ENCODE measurements at regions not wholly inside any gene's neighbourhood (a gene's known extent, or its start where the extent isn't known, plus 50 kb on each side); places are given as distances from the start of the nearest gene placed in this dataset.
"Not testable (repeated sequence)": the region's sequence is repeated elsewhere in the genome, so short reads cannot be mapped to it uniquely, and the experiment has no call there.

GRCh38 chr2:111381530-111382306 is 261.0 kb downstream of the BCL2L11 start:
- not testable (repeated sequence) for H4K8ac ChIP-seq (ENCODE audit: low read depth, low read length); H3K14ac ChIP-seq (ENCODE audit: low read length); H2BK120ac ChIP-seq (ENCODE audit: low read depth, low read length); H3K27me3 ChIP-seq (ENCODE audit: control insufficient read depth in 3 of 3, insufficient read depth in 3 of 3, low read depth in 1 of 3, low read length in 3 of 3); H2AFZ ChIP-seq (ENCODE audit: low read length); DNase-seq (ENCODE audit: low spot score); H2BK5ac ChIP-seq (ENCODE audit: low read length); H3K4me2 ChIP-seq (ENCODE audit: insufficient read depth, low read length, poor library complexity, severe bottlenecking); H3K9me3 ChIP-seq (replicated peaks in 1 of 2; ENCODE audit: control insufficient read depth in 2 of 2, insufficient read depth in 1 of 2, low read depth in 1 of 2, low read length in 2 of 2); H3K4ac ChIP-seq (ENCODE audit: low read length); H3K27ac ChIP-seq (replicated peaks; ENCODE audit: low read length); H3K9ac ChIP-seq (ENCODE audit: low read depth, low read length, poor library complexity); H4K91ac ChIP-seq (ENCODE audit: low read depth, low read length, poor library complexity); H3K23ac ChIP-seq (ENCODE audit: low read depth, low read length, poor library complexity); H2BK12ac ChIP-seq (ENCODE audit: low read length); H3K79me1 ChIP-seq (ENCODE audit: low read depth, low read length); H3K4me1 ChIP-seq (ENCODE audit: control insufficient read depth in 2 of 2, insufficient read depth in 1 of 2, low read depth in 1 of 2, low read length in 2 of 2); H2BK15ac ChIP-seq (ENCODE audit: low read length); H2AK5ac ChIP-seq (ENCODE audit: low read depth, low read length); H3K18ac ChIP-seq (ENCODE audit: low read length); H3K4me3 ChIP-seq (ENCODE audit: low read length in 2 of 2); H3K36me3 ChIP-seq (replicated peaks in 1 of 2; ENCODE audit: control insufficient read depth in 2 of 2, insufficient read depth in 2 of 2, low read length in 2 of 2)
- WGBS, 2 donors (ENCODE audit: extremely low coverage in 2 of 2, insufficient read length in 2 of 2, insufficient replicate concordance in 1 of 2), result no CpG with 5 or more reads among the region's 11 CpGs

- H3K23ac ChIP-seq (ENCODE audit: low read depth, low read length, poor library complexity); DNase-seq (ENCODE audit: low spot score); H2BK5ac ChIP-seq (ENCODE audit: low read length); H3K14ac ChIP-seq (ENCODE audit: low read length); H3K4me3 ChIP-seq (ENCODE audit: low read length in 2 of 2); H2AFZ ChIP-seq (ENCODE audit: low read length); H3K4ac ChIP-seq (ENCODE audit: low read length); H4K8ac ChIP-seq (ENCODE audit: low read depth, low read length); H2BK15ac ChIP-seq (ENCODE audit: low read length); H3K9me3 ChIP-seq (replicated peaks in 1 of 2; ENCODE audit: control insufficient read depth in 2 of 2, insufficient read depth in 1 of 2, low read depth in 1 of 2, low read length in 2 of 2); H2BK12ac ChIP-seq (ENCODE audit: low read length); H4K91ac ChIP-seq (ENCODE audit: low read depth, low read length, poor library complexity); H3K4me1 ChIP-seq (ENCODE audit: control insufficient read depth in 2 of 2, insufficient read depth in 1 of 2, low read depth in 1 of 2, low read length in 2 of 2); H3K27ac ChIP-seq (replicated peaks; ENCODE audit: low read length); H3K9ac ChIP-seq (ENCODE audit: low read depth, low read length, poor library complexity); H2AK5ac ChIP-seq (ENCODE audit: low read depth, low read length); H3K79me1 ChIP-seq (ENCODE audit: low read depth, low read length); H3K4me2 ChIP-seq (ENCODE audit: insufficient read depth, low read length, poor library complexity, severe bottlenecking); H3K36me3 ChIP-seq (replicated peaks in 1 of 2; ENCODE audit: control insufficient read depth in 2 of 2, insufficient read depth in 2 of 2, low read length in 2 of 2); H3K27me3 ChIP-seq (ENCODE audit: control insufficient read depth in 3 of 3, insufficient read depth in 3 of 3, low read depth in 1 of 3, low read length in 3 of 3); H2BK120ac ChIP-seq (ENCODE audit: low read depth, low read length); H3K18ac ChIP-seq (ENCODE audit: low read length): not testable (repeated sequence)
- no CpG with 5 or more reads among the region's 3 CpGs for WGBS, 2 donors (ENCODE audit: extremely low coverage in 2 of 2, insufficient read length in 2 of 2, insufficient replicate concordance in 1 of 2)
Measured at GRCh38 chr2:111382507-111382906, 261.8 kb downstream of the BCL2L11 start.

DNA sequence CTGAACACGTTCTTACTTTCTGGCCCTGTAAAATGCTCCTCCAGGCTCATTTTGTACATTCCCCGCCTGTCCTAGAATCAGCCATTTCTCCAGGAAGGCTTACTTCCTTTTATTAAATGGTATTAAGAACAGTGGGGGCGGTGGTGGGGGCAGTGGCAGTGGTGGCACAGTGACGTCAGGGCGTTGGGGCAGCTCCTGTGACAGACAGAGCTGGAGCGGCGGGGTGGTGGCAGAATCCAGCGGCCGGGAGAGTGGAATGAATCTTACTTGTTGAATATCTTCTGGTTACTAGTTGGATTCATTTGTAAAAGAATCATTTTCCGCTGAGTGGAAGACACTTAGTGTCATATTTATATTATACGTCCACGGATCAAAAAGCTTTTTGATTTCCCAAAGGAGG is 262.6 kb downstream of the BCL2L11 start:
- not testable (repeated sequence) for H3K79me1 ChIP-seq (ENCODE audit: low read depth, low read length); H3K27me3 ChIP-seq (ENCODE audit: control insufficient read depth in 3 of 3, insufficient read depth in 3 of 3, low read depth in 1 of 3, low read length in 3 of 3); H3K36me3 ChIP-seq (replicated peaks in 1 of 2; ENCODE audit: control insufficient read depth in 2 of 2, insufficient read depth in 2 of 2, low read length in 2 of 2); H3K14ac ChIP-seq (ENCODE audit: low read length); H3K4me1 ChIP-seq (ENCODE audit: control insufficient read depth in 2 of 2, insufficient read depth in 1 of 2, low read depth in 1 of 2, low read length in 2 of 2); H3K23ac ChIP-seq (ENCODE audit: low read depth, low read length, poor library complexity); H4K91ac ChIP-seq (ENCODE audit: low read depth, low read length, poor library complexity); H2BK12ac ChIP-seq (ENCODE audit: low read length); H4K8ac ChIP-seq (ENCODE audit: low read depth, low read length); H3K4me2 ChIP-seq (ENCODE audit: insufficient read depth, low read length, poor library complexity, severe bottlenecking); H3K9ac ChIP-seq (ENCODE audit: low read depth, low read length, poor library complexity); H2BK15ac ChIP-seq (ENCODE audit: low read length); H3K4ac ChIP-seq (ENCODE audit: low read length); DNase-seq (ENCODE audit: low spot score); H3K27ac ChIP-seq (replicated peaks; ENCODE audit: low read length); H2BK120ac ChIP-seq (ENCODE audit: low read depth, low read length); H2BK5ac ChIP-seq (ENCODE audit: low read length); H2AK5ac ChIP-seq (ENCODE audit: low read depth, low read length); H2AFZ ChIP-seq (ENCODE audit: low read length); H3K18ac ChIP-seq (ENCODE audit: low read length); H3K4me3 ChIP-seq (ENCODE audit: low read length in 2 of 2); H3K9me3 ChIP-seq (replicated peaks in 1 of 2; ENCODE audit: control insufficient read depth in 2 of 2, insufficient read depth in 1 of 2, low read depth in 1 of 2, low read length in 2 of 2)
- no CpG with 5 or more reads among the region's 12 CpGs for WGBS, 2 donors (ENCODE audit: extremely low coverage in 2 of 2, insufficient read length in 2 of 2, insufficient replicate concordance in 1 of 2)

DNA sequence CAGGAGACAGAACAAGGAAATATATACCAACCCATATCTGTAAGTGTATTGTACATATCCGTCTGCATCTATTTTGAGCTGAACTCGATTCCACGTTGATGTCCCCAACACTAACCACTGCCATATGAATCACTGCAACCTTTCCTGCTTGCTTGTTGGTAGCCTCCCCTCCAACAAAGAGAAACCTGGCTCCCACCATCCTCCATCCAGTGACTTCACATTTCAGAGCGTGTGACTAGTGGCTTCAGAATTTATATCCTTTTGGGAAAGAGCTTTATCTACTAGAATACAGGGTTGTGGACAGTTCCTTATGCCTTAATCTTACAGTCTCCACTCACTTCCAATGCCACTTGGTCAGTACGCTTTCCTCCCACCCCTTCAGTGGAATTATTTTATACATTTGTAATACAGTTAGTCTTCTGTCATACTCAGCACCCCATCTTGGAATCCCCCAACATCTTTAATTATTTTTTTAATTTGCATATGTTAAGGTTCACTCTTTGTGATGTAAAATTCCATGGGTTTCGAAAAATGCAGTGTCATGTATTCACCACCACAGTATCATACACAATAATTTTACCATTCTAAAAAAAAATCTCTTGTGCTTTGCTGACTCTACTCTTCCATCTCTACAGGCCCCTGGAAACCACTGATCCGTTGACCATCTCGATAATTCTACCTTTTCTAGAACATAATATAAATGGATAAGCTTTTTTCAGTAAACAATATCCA is 264.7 kb downstream of the BCL2L11 start:
- H3K4me1 ChIP-seq (ENCODE audit: control insufficient read depth in 2 of 2, insufficient read depth in 1 of 2, low read depth in 1 of 2, low read length in 2 of 2); H3K36me3 ChIP-seq (replicated peaks in 1 of 2; ENCODE audit: control insufficient read depth in 2 of 2, insufficient read depth in 2 of 2, low read length in 2 of 2); H2BK12ac ChIP-seq (ENCODE audit: low read length); H3K9me3 ChIP-seq (replicated peaks in 1 of 2; ENCODE audit: control insufficient read depth in 2 of 2, insufficient read depth in 1 of 2, low read depth in 1 of 2, low read length in 2 of 2); H2AFZ ChIP-seq (ENCODE audit: low read length); H2BK120ac ChIP-seq (ENCODE audit: low read depth, low read length); H3K14ac ChIP-seq (ENCODE audit: low read length); H3K4ac ChIP-seq (ENCODE audit: low read length); DNase-seq (ENCODE audit: low spot score); H2BK15ac ChIP-seq (ENCODE audit: low read length); H3K23ac ChIP-seq (ENCODE audit: low read depth, low read length, poor library complexity); H3K18ac ChIP-seq (ENCODE audit: low read length); H3K9ac ChIP-seq (ENCODE audit: low read depth, low read length, poor library complexity); H3K4me2 ChIP-seq (ENCODE audit: insufficient read depth, low read length, poor library complexity, severe bottlenecking); H2AK5ac ChIP-seq (ENCODE audit: low read depth, low read length); H3K4me3 ChIP-seq (ENCODE audit: low read length in 2 of 2); H3K27me3 ChIP-seq (ENCODE audit: control insufficient read depth in 3 of 3, insufficient read depth in 3 of 3, low read depth in 1 of 3, low read length in 3 of 3); H3K79me1 ChIP-seq (ENCODE audit: low read depth, low read length); H2BK5ac ChIP-seq (ENCODE audit: low read length); H3K27ac ChIP-seq (replicated peaks; ENCODE audit: low read length); H4K91ac ChIP-seq (ENCODE audit: low read depth, low read length, poor library complexity); H4K8ac ChIP-seq (ENCODE audit: low read depth, low read length): not testable (repeated sequence)
- no CpG with 5 or more reads among the region's 8 CpGs for WGBS, 2 donors (ENCODE audit: extremely low coverage in 2 of 2, insufficient read length in 2 of 2, insufficient replicate concordance in 1 of 2)

All from neuronal stem cell (in vitro differentiated cells).